ENCODE measurements at regions not wholly inside any gene's neighbourhood (a gene's known extent, or its start where the extent isn't known, plus 50 kb on each side); places are given as distances from the start of the nearest gene placed in this dataset.

DNA sequence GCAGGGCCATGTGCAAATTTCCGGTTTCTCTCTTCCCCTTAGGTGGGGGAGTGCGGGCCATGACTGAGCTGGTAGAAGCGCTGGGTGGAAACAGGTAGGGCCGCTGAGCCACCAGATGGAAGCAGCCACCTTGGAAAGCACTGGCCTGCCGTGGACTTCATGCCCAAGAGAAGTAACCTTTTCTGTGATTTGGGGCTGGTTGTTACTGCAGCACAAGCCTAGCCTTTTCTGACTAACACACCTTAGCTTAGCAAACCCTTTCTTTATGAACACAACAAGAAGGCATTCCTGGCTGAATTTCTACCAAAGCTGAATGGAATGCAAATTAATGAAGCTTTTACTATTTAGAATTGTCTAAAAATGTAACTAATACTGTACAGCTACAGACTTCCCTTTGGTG lies 149.6 kb upstream of the UBE2E1 start:
- Mint-ChIP-seq H3K27ac (no peak overlapping the region), H3K36me3 (peaks cover 0 to 4% (median 0%) of the 10 kb centered on the region in 3 donors), H3K9me3 (peaks cover 0 to 3% (median 0%) of the 10 kb centered on the region in 6 donors), H3K4me3 (no peak overlapping the region), H3K27me3 (ENCODE audit: low read depth in 3 of 3) (peaks cover 0 to 6% (median 3%) of the 10 kb centered on the region in 3 donors), H3K4me1 (peaks cover 3 to 19% of the 10 kb centered on the region in 2 donors)
- no peak for DNase-seq

GRCh38 chr3:23656821-23657220 lies 148.9 kb upstream of the UBE2E1 start:
- peaks cover 0 to 4% (median 0%) of the 10 kb centered on the region in 3 donors for H3K36me3 Mint-ChIP-seq
- peaks cover 0 to 9% (median 3%) of the 10 kb centered on the region in 3 donors for H3K27me3 Mint-ChIP-seq (ENCODE audit: low read depth in 3 of 3)
- H3K27ac Mint-ChIP-seq = no peak overlapping the region
- H3K9me3 Mint-ChIP-seq = peaks cover 0 to 3% (median 0%) of the 10 kb centered on the region in 6 donors
- H3K4me3 Mint-ChIP-seq = no peak overlapping the region
- DNase-seq = no peak
- H3K4me1 Mint-ChIP-seq = peaks cover 8 to 25% of the 10 kb centered on the region in 2 donors

DNA sequence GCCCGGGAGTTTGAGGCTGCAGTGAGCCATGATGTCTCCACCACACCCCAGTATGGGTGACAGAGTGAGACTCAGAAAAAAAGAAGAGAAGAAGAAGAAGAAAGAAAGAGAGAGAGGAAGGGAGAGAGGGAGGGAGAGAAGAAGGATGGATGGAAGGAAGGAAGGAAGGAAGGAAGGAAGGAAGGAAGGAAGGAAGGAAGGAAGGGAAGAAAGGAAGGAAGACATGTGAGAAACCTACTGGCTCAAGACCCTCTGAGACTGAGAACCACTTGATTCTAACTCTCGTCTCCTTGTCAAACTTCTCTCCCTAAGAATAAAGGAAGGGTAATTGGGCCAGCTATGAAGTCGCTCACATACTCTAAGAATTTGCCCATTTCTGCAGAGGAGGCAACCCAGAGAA lies 148.1 kb upstream of the UBE2E1 start:
- H3K27ac Mint-ChIP-seq = no peak overlapping the region
- DNase-seq = no peak
- H3K9me3 Mint-ChIP-seq = peaks cover 0 to 3% (median 0%) of the 10 kb centered on the region in 6 donors
- no peaks in the 10 kb centered on the region for H3K36me3 Mint-ChIP-seq
- H3K4me1 Mint-ChIP-seq = peaks cover 16 to 33% of the 10 kb centered on the region in 2 donors
- no peak overlapping the region for H3K4me3 Mint-ChIP-seq
- H3K27me3 Mint-ChIP-seq (ENCODE audit: low read depth in 3 of 3) = peaks cover 0 to 9% (median 3%) of the 10 kb centered on the region in 3 donors

DNA sequence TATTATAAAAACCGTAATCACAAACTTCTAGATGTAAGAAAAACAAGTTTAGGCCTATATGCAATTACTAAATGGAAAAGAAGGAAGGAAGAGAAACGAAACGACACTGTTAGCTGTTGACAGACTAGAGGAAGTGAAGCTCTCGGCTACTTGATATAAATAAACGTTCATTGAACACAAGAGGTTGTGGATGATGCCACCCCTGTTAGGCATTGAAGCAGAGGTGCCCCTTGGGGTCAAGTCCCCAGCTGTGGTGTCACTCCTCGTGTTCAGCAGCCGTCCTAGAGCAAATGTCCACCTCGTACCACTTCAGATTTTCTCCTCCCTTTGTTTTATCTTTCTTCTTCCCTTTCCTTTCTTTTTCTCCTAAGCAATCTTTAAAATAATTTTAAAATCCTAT lies 146.5 kb upstream of the UBE2E1 start:
- Mint-ChIP-seq H3K27ac (no peak overlapping the region), H3K4me3 (no peak overlapping the region), H3K9me3 (peaks cover 0 to 5% (median 0%) of the 10 kb centered on the region in 6 donors), H3K27me3 (ENCODE audit: low read depth in 3 of 3) (peaks cover 0 to 9% (median 5%) of the 10 kb centered on the region in 3 donors), H3K4me1 (peaks cover 14 to 23% of the 10 kb centered on the region in 2 donors), H3K36me3 (no peaks in the 10 kb centered on the region)
- no peak for DNase-seq

DNA sequence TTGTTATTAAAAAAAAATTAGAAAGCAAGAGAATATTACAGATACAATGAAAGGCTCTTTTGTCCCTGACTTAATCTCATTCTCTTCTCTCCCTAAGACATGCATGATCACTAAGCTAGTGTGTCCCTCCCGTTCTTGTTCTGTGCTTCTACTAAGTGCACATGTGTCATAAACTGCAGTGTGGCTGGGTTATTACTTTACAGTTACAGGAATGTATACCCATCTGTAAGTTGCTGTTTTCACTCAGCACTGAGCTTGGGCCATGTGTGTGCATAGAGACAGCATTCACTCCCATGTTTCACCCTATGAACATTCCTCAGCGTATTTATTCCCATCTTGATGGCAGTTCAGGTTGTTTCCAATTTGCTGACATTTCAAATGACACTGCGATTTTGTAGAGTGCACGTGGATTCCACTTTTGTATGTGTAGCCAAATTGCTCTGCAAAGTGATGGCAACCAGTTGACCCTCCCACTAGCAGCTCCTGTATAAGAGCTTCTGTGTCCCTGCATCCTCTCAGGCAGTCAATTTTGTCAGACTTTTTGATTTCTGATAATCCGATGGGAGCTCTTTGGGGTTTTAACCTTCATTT lies 145.8 kb upstream of the UBE2E1 start:
- H3K4me3 Mint-ChIP-seq = no peak overlapping the region
- peaks cover 14 to 23% of the 10 kb centered on the region in 2 donors for H3K4me1 Mint-ChIP-seq

GRCh38 chr3:23662079-23662617 lies 143.6 kb upstream of the UBE2E1 start:
- DNase-seq = no peak
- Mint-ChIP-seq H3K36me3 (no peaks in the 10 kb centered on the region), H3K27ac (no peak overlapping the region), H3K27me3 (ENCODE audit: low read depth in 3 of 3) (peaks cover 0 to 4% (median 3%) of the 10 kb centered on the region in 3 donors), H3K9me3 (peaks cover 0 to 2% (median 0%) of the 10 kb centered on the region in 6 donors), H3K4me1 (peaks cover 14 to 17% of the 10 kb centered on the region in 2 donors), H3K4me3 (peak overlapping the region in 2 of 5 donors; percentile 33 to 59)

More for the DNA sequence above, 145.8 kb upstream of the UBE2E1 start:
- peaks cover 0 to 7% (median 5%) of the 10 kb centered on the region in 3 donors for H3K27me3 Mint-ChIP-seq (ENCODE audit: low read depth in 3 of 3)
- H3K9me3 Mint-ChIP-seq = peaks cover 0 to 5% (median 0%) of the 10 kb centered on the region in 6 donors
- H3K36me3 Mint-ChIP-seq = no peaks in the 10 kb centered on the region
- no peak for DNase-seq
- no peak overlapping the region for H3K27ac Mint-ChIP-seq

DNA sequence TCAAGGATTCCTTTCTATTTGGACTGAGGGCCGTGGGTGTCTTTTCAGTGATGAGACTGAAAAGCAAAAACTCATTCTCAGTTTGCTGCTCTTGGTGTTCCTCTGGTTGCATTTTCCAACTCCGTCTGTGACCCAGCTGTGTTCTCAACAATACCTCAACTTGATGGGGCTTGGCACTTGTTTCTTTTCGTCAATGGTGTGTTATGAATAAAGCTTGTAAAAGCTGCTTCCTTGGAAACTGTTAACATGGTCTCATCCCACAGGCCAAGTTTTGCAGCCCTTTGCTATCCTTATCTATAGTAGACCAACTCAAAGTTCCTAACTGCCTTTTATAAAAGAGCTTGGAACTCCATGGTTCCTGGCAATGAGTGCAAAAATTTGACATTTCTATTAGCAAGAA lies 142.5 kb upstream of the UBE2E1 start:
- Mint-ChIP-seq H3K9me3 (peaks cover 0 to 2% (median 0%) of the 10 kb centered on the region in 6 donors), H3K4me1 (peaks cover 14 to 16% of the 10 kb centered on the region in 2 donors), H3K4me3 (no peak overlapping the region), H3K27me3 (ENCODE audit: low read depth in 3 of 3) (peaks cover 1 to 4% (median 2%) of the 10 kb centered on the region in 3 donors), H3K36me3 (no peaks in the 10 kb centered on the region), H3K27ac (no peak overlapping the region)
- DNase-seq = no peak

DNA sequence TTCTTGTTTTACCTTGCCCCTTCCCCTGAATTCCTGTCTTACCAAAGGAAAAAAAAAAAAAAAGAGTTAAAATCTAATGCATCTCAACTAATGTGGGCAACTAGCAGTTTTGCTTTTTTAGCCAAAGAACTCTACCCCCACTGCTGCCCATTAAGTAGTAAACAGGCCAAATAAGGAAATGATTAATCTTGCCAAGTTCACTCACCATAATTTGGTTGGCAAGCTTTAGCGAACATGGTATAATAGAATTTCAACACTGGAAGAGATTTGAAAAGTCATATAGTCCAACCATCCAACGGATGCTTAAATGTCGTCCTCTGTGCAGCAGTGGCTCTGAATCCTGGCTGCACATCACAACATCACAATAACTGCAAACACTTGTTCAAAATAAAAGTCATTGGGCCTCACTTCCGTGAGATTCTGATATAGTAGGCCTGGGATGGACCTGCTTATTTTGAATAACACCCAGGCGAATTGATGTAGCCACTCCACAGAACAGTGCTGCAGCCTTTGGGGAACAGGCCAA lies 142.0 kb upstream of the UBE2E1 start:
- H3K4me1 Mint-ChIP-seq = peaks cover 14 to 16% of the 10 kb centered on the region in 2 donors
- peaks cover 0 to 2% (median 0%) of the 10 kb centered on the region in 6 donors for H3K9me3 Mint-ChIP-seq
- peaks cover 1 to 4% (median 3%) of the 10 kb centered on the region in 3 donors for H3K27me3 Mint-ChIP-seq (ENCODE audit: low read depth in 3 of 3)
- H3K27ac Mint-ChIP-seq = no peak overlapping the region
- DNase-seq = no peak
- no peak overlapping the region for H3K4me3 Mint-ChIP-seq
- no peaks in the 10 kb centered on the region for H3K36me3 Mint-ChIP-seq

DNA sequence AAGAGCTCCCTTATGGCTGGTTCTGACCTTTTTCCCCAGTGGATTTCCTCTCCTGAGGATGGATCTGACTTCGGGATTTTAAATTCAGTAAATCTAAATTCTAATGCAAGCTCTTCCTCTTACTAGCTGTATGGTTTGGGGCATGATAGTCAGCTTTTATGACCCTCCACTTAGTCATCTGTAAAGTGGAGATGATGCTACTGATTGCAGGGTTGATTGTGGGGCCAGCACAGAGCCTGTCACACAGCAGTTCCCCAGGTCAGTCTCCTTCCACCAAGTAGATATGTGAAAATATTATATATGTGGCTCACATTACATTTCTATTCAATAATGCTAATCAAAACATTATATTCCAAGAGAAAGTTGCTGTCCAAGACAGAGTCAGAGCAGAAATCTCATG lies 141.3 kb upstream of the UBE2E1 start:
- H3K27ac Mint-ChIP-seq = no peak overlapping the region
- no peaks in the 10 kb centered on the region for H3K36me3 Mint-ChIP-seq
- no peak overlapping the region for H3K4me3 Mint-ChIP-seq
- peaks cover 0 to 2% (median 0%) of the 10 kb centered on the region in 6 donors for H3K9me3 Mint-ChIP-seq
- no peak for DNase-seq
- peaks cover 14 to 16% of the 10 kb centered on the region in 2 donors for H3K4me1 Mint-ChIP-seq
- peaks cover 3 to 5% (median 4%) of the 10 kb centered on the region in 3 donors for H3K27me3 Mint-ChIP-seq (ENCODE audit: low read depth in 3 of 3)

GRCh38 chr3:23665741-23666140 lies 140.0 kb upstream of the UBE2E1 start:
- Mint-ChIP-seq H3K27ac (no peak overlapping the region), H3K9me3 (peaks cover 0 to 2% (median 0%) of the 10 kb centered on the region in 6 donors), H3K36me3 (no peaks in the 10 kb centered on the region), H3K27me3 (ENCODE audit: low read depth in 3 of 3) (peaks cover 3 to 8% (median 6%) of the 10 kb centered on the region in 3 donors), H3K4me1 (peaks cover 14 to 16% of the 10 kb centered on the region in 2 donors), H3K4me3 (no peak overlapping the region)
- no peak for DNase-seq

GRCh38 chr3:23666818-23667217 lies 138.9 kb upstream of the UBE2E1 start:
- H3K4me3 Mint-ChIP-seq = no peak overlapping the region
- H3K27me3 Mint-ChIP-seq (ENCODE audit: low read depth in 3 of 3) = peaks cover 2 to 8% (median 3%) of the 10 kb centered on the region in 3 donors
- H3K9me3 Mint-ChIP-seq = peaks cover 0 to 2% (median 0%) of the 10 kb centered on the region in 6 donors
- H3K27ac Mint-ChIP-seq = no peak overlapping the region
- H3K36me3 Mint-ChIP-seq = no peaks in the 10 kb centered on the region
- no peak for DNase-seq
- H3K4me1 Mint-ChIP-seq = peaks cover 9% of the 10 kb centered on the region in 2 donors

DNA sequence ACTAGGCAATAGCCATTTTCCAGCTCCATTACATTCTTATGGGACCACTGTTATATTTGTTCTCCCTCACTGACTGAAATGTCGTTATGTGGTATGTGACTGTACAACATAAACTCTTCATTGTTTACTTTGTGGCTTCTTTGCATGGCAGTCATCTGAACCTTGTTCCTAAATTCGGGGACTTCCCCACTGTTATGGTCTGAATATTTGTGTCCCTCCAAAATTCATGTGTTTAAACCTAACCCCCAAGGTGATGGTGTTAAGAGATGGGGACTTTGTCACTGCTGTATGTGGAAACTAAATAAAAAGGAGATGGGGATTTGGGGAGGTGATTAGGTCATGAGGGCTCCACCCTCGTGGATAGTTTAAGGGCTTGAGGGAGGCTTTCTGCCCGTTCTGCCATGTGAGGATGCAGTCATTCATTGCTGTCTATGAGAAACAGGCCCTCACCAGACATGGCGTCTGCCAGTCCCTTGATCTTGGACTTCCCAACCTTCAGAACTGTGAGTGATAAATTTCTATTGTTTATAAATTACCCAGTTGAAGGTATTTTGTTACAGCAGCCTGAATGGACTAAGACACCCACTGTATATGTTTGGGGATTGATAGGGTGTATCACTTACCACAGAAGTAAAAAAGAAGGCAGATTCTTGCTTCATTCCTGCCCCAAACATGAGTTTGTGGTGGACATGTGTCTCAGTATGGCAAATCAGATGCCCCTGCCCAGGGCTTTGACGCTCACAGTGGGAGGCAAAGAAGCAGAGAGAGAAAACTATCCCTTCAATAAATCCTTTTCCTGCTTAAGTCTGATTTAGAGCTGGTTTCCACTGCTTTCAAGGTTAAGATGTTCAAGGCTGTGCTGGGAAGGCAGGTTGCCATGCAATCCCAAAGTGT lies 138.0 kb upstream of the UBE2E1 start:
- Mint-ChIP-seq H3K4me1 (peaks cover 0 to 1% of the 10 kb centered on the region in 2 donors), H3K36me3 (no peaks in the 10 kb centered on the region), H3K27me3 (ENCODE audit: low read depth in 3 of 3) (peaks cover 2 to 9% (median 5%) of the 10 kb centered on the region in 3 donors), H3K9me3 (peaks cover 0 to 2% (median 0%) of the 10 kb centered on the region in 6 donors), H3K27ac (no peak overlapping the region), H3K4me3 (no peak overlapping the region)
- no peak for DNase-seq

- Mint-ChIP-seq H3K4me1 (no peaks in the 10 kb centered on the region), H3K27ac (no peak overlapping the region), H3K9me3 (no peaks in the 10 kb centered on the region), H3K4me3 (no peak overlapping the region), H3K27me3 (ENCODE audit: low read depth in 3 of 3) (peaks cover 2 to 11% (median 5%) of the 10 kb centered on the region in 3 donors), H3K36me3 (no peaks in the 10 kb centered on the region)
- no peak for DNase-seq
Measured at GRCh38 chr3:23668430-23668904, 137.3 kb upstream of the UBE2E1 start.
